ENCODE measurements at regions not wholly inside any gene's neighbourhood (a gene's known extent, or its start where the extent isn't known, plus 50 kb on each side); places are given as distances from the start of the nearest gene placed in this dataset.
A peak's percentile ranks its signal among the peaks of the same experiment; 100 is the strongest.

DNA sequence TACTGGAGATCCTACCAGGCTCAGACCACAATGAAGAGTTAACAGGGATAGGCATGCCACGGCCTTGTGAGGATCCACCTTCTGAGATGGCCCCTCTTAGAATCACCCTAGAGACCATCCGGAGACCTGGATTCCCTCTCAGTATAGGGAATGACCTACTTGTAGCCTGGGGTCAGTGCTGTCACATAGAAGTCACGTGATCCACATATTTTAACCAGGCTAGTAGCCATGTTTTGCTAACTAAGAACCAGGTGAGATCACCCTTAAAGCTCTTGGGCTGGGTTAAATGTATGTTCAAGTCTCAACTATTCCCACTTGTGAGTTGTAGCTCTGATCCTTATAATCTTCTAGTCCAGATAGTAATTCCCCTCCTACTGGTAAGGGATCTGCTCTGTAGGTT, 215.4 kb downstream of the CCNG2 start:
- intact Hi-C loops (cut with DNase I) = no loop called here
- Histone ChIP-seq H3K27ac (no peak overlapping the region), H3K4me1 (no peaks in the 10 kb centered on the region), H3K27me3 (no peaks in the 10 kb centered on the region), H3K9me3 (no peaks in the 10 kb centered on the region), H3K9ac (ENCODE audit: low read depth in 2 of 2, low read length in 2 of 2) (no peak overlapping the region), H3K4me3 (no peak overlapping the region), H3K36me3 (no peaks in the 10 kb centered on the region)
- TF ChIP-seq, protein P1, sequence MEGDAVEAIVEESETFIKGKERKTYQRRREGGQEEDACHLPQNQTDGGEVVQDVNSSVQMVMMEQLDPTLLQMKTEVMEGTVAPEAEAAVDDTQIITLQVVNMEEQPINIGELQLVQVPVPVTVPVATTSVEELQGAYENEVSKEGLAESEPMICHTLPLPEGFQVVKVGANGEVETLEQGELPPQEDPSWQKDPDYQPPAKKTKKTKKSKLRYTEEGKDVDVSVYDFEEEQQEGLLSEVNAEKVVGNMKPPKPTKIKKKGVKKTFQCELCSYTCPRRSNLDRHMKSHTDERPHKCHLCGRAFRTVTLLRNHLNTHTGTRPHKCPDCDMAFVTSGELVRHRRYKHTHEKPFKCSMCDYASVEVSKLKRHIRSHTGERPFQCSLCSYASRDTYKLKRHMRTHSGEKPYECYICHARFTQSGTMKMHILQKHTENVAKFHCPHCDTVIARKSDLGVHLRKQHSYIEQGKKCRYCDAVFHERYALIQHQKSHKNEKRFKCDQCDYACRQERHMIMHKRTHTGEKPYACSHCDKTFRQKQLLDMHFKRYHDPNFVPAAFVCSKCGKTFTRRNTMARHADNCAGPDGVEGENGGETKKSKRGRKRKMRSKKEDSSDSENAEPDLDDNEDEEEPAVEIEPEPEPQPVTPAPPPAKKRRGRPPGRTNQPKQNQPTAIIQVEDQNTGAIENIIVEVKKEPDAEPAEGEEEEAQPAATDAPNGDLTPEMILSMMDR (IDR thresholded peaks at IDR 0.05) = no peak
- DNase-seq = no peak

DNA sequence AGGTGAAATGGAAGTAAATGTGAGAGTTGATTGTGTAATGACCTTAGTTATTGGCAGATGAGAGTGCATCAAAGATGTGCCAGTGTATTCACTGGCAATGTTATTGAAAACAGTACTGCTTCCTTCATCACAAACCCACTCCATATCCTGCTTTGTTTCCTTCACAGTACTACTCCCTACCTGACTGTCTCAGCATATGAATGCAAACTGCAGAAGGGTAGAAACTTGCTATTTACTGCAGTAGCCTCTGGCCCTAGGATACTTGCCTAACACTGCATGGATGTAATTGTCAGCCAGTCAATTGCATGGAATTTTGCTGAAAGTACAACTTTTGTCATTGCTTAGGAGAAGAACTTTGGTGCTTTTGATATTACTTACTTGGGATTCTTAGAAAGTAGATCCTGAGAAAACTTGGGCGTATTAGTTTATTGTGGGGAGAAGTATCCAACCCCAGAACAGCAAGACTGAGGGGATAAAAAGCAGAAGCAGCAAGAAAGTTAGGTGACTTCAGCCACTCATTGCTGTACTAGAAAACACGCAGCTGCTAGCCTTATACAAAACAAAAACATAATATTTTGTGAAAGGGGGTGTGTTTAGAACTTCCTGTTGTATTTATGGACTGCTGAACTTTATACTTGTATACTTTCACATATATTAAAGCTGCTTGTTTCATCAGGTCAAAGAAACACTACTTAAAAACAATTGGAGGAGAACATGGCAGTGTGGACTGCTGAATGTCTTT, 219.0 kb downstream of the CCNG2 start:
- DNase-seq = no peak
- intact Hi-C loops (cut with DNase I) = no loop called here
- Histone ChIP-seq H3K4me3 (no peak overlapping the region), H3K27me3 (no peaks in the 10 kb centered on the region), H3K27ac (no peak overlapping the region), H3K9me3 (no peaks in the 10 kb centered on the region), H3K9ac (ENCODE audit: low read depth in 2 of 2, low read length in 2 of 2) (no peak overlapping the region), H3K36me3 (no peaks in the 10 kb centered on the region), H3K4me1 (no peaks in the 10 kb centered on the region)
- TF ChIP-seq, protein P1 (IDR thresholded peaks at IDR 0.05) = no peak

- TF ChIP-seq, protein P1 (IDR thresholded peaks at IDR 0.05) = no peak
- intact Hi-C loops (cut with DNase I) = no loop called here
- Histone ChIP-seq H3K4me1 (no peaks in the 10 kb centered on the region), H3K27me3 (no peaks in the 10 kb centered on the region), H3K27ac (no peak overlapping the region), H3K9me3 (no peaks in the 10 kb centered on the region), H3K4me3 (no peak overlapping the region), H3K36me3 (no peaks in the 10 kb centered on the region), H3K9ac (ENCODE audit: low read depth in 2 of 2, low read length in 2 of 2) (no peak overlapping the region)
- no peak for DNase-seq
Observed at GRCh38 chr4:77376788-77377460, 219.9 kb downstream of the CCNG2 start.

DNA sequence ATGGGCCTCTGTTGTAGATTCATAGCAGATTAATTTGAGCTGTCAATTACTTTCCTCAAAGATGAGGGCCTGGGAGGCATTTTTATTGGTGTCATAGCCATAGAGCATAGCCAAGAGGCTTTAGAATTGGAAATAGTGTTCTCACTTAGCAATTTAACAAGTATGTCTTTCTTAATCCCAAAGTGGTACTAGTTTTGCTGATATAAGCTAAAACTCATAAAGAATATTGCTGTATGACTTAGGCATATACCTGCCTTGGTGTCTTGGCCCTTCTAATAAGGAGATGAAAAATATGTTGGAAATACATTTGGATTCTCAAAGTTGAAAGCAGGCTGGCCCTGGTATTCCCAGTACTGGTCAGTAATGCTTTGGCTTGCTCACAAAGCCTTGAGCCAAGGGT, 221.5 kb upstream of the CXCL13 start:
- no peak overlapping the region for H3K9ac ChIP-seq (ENCODE audit: low read depth in 2 of 2, low read length in 2 of 2)
- intact Hi-C loops (cut with DNase I) = loop anchor here (5.0 kb wide), 2 partner anchors 218 to 318 kb away; no protein-coding TSS in a partner anchor
- H3K27me3 ChIP-seq = no peaks in the 10 kb centered on the region
- H3K4me3 ChIP-seq = no peak overlapping the region
- no peak for DNase-seq
- H3K9me3 ChIP-seq = no peaks in the 10 kb centered on the region
- no peaks in the 10 kb centered on the region for H3K36me3 ChIP-seq
- H3K27ac ChIP-seq = no peak overlapping the region
- no peaks in the 10 kb centered on the region for H3K4me1 ChIP-seq
- TF ChIP-seq, protein P1 (IDR thresholded peaks at IDR 0.05) = no peak

DNA sequence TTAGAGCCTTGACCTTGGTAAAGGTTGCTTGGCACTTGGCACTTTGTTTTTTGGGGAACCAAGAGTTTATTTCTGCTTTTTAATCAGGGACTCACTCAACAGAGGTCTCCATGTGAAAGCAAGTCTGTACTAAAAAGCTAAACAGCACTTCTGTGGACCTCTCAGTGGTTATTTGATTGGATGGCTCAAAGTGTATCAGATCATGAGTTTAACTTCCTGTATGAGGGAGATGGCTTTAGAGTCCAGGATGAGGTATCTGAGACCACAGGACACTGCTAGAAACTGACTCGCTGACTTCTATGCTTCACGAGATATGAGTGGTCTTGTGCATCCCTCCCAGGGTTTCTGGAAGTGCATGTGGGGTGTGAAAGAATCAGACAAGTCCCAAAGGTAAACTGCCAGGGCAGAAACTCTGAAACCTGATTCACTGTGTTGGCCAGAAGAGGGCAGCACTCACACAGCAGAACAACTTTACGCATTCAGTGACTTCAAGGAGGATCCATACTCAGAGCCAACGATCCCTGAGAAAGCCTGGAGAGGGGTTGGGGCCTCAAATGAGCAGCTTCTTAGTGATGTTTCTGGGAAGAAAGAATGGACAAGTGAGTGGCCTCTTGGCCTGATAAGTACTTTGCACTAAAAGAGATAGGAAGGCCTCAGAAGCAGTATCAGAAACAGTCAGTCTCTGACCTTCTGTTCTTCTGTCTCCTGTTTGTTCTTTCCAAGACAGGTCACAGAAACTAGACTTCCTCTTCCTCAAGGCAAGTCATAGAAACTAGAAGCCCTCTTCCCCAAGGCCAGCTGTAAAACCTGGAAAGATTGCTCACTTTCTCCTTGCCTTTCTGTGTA, 220.3 kb upstream of the CXCL13 start:
- intact Hi-C loops (cut with DNase I) = loop anchor here (5.0 kb wide), 1 partner anchor 47 kb away; no protein-coding TSS in a partner anchor
- no peak overlapping the region for H3K4me3 ChIP-seq
- DNase-seq = peak; percentile 64
- H3K9ac ChIP-seq (ENCODE audit: low read depth in 2 of 2, low read length in 2 of 2) = no peak overlapping the region
- no peaks in the 10 kb centered on the region for H3K9me3 ChIP-seq
- H3K4me1 ChIP-seq = no peaks in the 10 kb centered on the region
- no peaks in the 10 kb centered on the region for H3K27me3 ChIP-seq
- H3K36me3 ChIP-seq = no peaks in the 10 kb centered on the region
- H3K27ac ChIP-seq = no peak overlapping the region
- TF ChIP-seq, protein P1 (IDR thresholded peaks at IDR 0.05) = peak; percentile 80
